ENCODE measurements at regions not wholly inside any gene's neighbourhood (a gene's known extent, or its start where the extent isn't known, plus 50 kb on each side); places are given as distances from the start of the nearest gene placed in this dataset.

DNA sequence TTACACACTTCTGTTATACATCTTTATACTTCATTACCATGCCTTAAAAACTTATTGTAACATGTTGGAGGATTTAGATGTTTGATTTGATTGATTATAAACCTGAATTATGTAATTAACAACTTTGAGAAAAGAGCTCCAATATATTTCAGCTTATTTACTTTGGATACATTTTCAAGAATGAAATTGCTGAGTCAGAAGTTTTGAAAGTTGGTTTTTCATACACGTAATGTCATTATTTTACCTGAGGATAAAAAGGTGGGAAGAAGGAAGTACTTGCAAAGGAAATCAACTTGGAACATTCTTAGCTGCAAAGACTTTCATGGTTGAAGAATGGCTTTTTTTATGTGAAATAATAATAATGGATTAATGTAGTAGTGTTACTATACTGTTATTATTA lies 677.2 kb downstream of the FAM181B start:
- no peak for TF ChIP-seq POLR2AphosphoS5 (IDR thresholded peaks at IDR 0.05; ENCODE audit: insufficient read depth, low read depth, low read length)
- TF ChIP-seq, protein P1, sequence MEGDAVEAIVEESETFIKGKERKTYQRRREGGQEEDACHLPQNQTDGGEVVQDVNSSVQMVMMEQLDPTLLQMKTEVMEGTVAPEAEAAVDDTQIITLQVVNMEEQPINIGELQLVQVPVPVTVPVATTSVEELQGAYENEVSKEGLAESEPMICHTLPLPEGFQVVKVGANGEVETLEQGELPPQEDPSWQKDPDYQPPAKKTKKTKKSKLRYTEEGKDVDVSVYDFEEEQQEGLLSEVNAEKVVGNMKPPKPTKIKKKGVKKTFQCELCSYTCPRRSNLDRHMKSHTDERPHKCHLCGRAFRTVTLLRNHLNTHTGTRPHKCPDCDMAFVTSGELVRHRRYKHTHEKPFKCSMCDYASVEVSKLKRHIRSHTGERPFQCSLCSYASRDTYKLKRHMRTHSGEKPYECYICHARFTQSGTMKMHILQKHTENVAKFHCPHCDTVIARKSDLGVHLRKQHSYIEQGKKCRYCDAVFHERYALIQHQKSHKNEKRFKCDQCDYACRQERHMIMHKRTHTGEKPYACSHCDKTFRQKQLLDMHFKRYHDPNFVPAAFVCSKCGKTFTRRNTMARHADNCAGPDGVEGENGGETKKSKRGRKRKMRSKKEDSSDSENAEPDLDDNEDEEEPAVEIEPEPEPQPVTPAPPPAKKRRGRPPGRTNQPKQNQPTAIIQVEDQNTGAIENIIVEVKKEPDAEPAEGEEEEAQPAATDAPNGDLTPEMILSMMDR (IDR thresholded peaks at IDR 0.05; ENCODE audit: extremely low read depth in 1 of 2, insufficient read depth in 1 of 2, low read depth in 1 of 2, low read length in 2 of 2), result no peak
- TF ChIP-seq POLR2A (IDR thresholded peaks at IDR 0.05; ENCODE audit: low read depth, low read length), result no peak
- TF ChIP-seq, protein P2, sequence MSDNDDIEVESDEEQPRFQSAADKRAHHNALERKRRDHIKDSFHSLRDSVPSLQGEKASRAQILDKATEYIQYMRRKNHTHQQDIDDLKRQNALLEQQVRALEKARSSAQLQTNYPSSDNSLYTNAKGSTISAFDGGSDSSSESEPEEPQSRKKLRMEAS (IDR thresholded peaks at IDR 0.05; ENCODE audit: insufficient read depth, insufficient read length), result no peak
- TF ChIP-seq EZH2 (IDR thresholded peaks at IDR 0.05; ENCODE audit: borderline replicate concordance, low read depth, low read length, severe bottlenecking), result no peak
- no peak for TF ChIP-seq JUN (IDR thresholded peaks at IDR 0.05; ENCODE audit: borderline replicate concordance, insufficient read depth, insufficient read length, low read depth)
- no peak for TF ChIP-seq GATA2 (IDR thresholded peaks at IDR 0.05; ENCODE audit: insufficient read depth, insufficient read length, low read depth, low read length)
